Stimulated activated effector memory CD8-positive, alpha-beta T cell treated with anti-CD3 and anti-CD28 coated beads, Interleukin-12 subunit alpha, Interleukin-12 subunit beta, amount 100 ng/mL, for 72 hours (primary cell): ENCODE measurements at regions not wholly inside any gene's neighbourhood (a gene's known extent, or its start where the extent isn't known, plus 50 kb on each side); places are given as distances from the start of the nearest gene placed in this dataset.

ENCODE experiments used
- ATAC-seq: fragments of 150-1000 bp; cut with Tn5 transposase; 2 replicates; pipeline ENCODE4 v1.10.0; 2021
- DNase-seq, 2 donors: peaks; one replicate each; pipeline ENCODE4 v3.0.0; 2021 to 2022; ENCODE audit warnings: low spot score in 2 of 2
- H3K27ac Mint-ChIP-seq: one replicate; pipeline ENCODE4 v1.8.0; 2022; ENCODE audit warnings: mild to moderate bottlenecking, mixed read lengths
- H3K36me3 Mint-ChIP-seq: one replicate; pipeline ENCODE4 v1.8.0; 2022; ENCODE audit warnings: mild to moderate bottlenecking, mixed read lengths
- H3K4me1 Mint-ChIP-seq: one replicate; pipeline ENCODE4 v1.8.0; 2022; ENCODE audit warnings: mixed read lengths
- H3K4me3 Mint-ChIP-seq: one replicate; pipeline ENCODE4 v1.8.0; 2022; ENCODE audit warnings: mild to moderate bottlenecking, mixed read lengths
- H3K9me3 Mint-ChIP-seq: one replicate; pipeline ENCODE4 v1.8.0; 2022; ENCODE audit warnings: mixed read lengths

- Mint-ChIP-seq H3K9me3 (peaks cover 13% of the 10 kb centered on the region), H3K4me1 (no peaks in the 10 kb centered on the region), H3K27ac (no peak overlapping the region), H3K36me3 (no peaks in the 10 kb centered on the region), H3K4me3 (no peak overlapping the region)
- ATAC-seq (no peak), DNase-seq (no peak)
Measured at GRCh38 chr4:157837071-157837703, 335.6 kb downstream of the GASK1B start.

- H3K27ac Mint-ChIP-seq: no peak overlapping the region
- no peaks in the 10 kb centered on the region for H3K4me1 Mint-ChIP-seq
- DNase-seq: no peak
- H3K9me3 Mint-ChIP-seq: peaks cover 12% of the 10 kb centered on the region
- H3K4me3 Mint-ChIP-seq: no peak overlapping the region
- ATAC-seq: no peak
- no peaks in the 10 kb centered on the region for H3K36me3 Mint-ChIP-seq
Measured at GRCh38 chr4:157832596-157832995, 340.2 kb downstream of the GASK1B start.

GRCh38 chr4:157824021-157824420, 348.8 kb downstream of the GASK1B start:
- no peak overlapping the region for H3K4me3 Mint-ChIP-seq
- H3K36me3 Mint-ChIP-seq: no peaks in the 10 kb centered on the region
- ATAC-seq: no peak
- no peak overlapping the region for H3K27ac Mint-ChIP-seq
- DNase-seq: no peak
- H3K9me3 Mint-ChIP-seq: peaks cover 12% of the 10 kb centered on the region
- no peaks in the 10 kb centered on the region for H3K4me1 Mint-ChIP-seq

GRCh38 chr4:157821814-157822213, 351.0 kb downstream of the GASK1B start:
- no peaks in the 10 kb centered on the region for H3K36me3 Mint-ChIP-seq
- H3K9me3 Mint-ChIP-seq: peaks cover 5% of the 10 kb centered on the region
- H3K27ac Mint-ChIP-seq: no peak overlapping the region
- no peaks in the 10 kb centered on the region for H3K4me1 Mint-ChIP-seq
- ATAC-seq (no peak), DNase-seq (no peak)
- no peak overlapping the region for H3K4me3 Mint-ChIP-seq

- Mint-ChIP-seq H3K9me3 (peaks cover 5% of the 10 kb centered on the region), H3K27ac (no peak overlapping the region), H3K4me1 (no peaks in the 10 kb centered on the region), H3K36me3 (no peaks in the 10 kb centered on the region), H3K4me3 (no peak overlapping the region)
- ATAC-seq (peak; percentile 31), DNase-seq (no peak)
Measured at GRCh38 chr4:157819693-157820464, 352.9 kb downstream of the GASK1B start.

- no peaks in the 10 kb centered on the region for H3K36me3 Mint-ChIP-seq
- H3K4me1 Mint-ChIP-seq: no peaks in the 10 kb centered on the region
- no peak for DNase-seq
- peak; percentile 32 for ATAC-seq
- no peak overlapping the region for H3K4me3 Mint-ChIP-seq
- H3K9me3 Mint-ChIP-seq: peaks cover 5% of the 10 kb centered on the region
- no peak overlapping the region for H3K27ac Mint-ChIP-seq
Measured at GRCh38 chr4:157818946-157819692, 353.7 kb downstream of the GASK1B start.

GRCh38 chr4:157810137-157810774, 362.6 kb downstream of the GASK1B start:
- H3K27ac Mint-ChIP-seq: no peak overlapping the region
- no peak for ATAC-seq
- peaks cover 11% of the 10 kb centered on the region for H3K9me3 Mint-ChIP-seq
- no peak overlapping the region for H3K4me3 Mint-ChIP-seq
- H3K4me1 Mint-ChIP-seq: no peaks in the 10 kb centered on the region
- DNase-seq: no peak
- H3K36me3 Mint-ChIP-seq: no peaks in the 10 kb centered on the region

- Mint-ChIP-seq H3K9me3 (peaks cover 10% of the 10 kb centered on the region), H3K4me3 (no peak overlapping the region), H3K4me1 (no peaks in the 10 kb centered on the region), H3K36me3 (no peaks in the 10 kb centered on the region), H3K27ac (no peak overlapping the region)
- ATAC-seq (no peak), DNase-seq (no peak)
Measured at GRCh38 chr4:157808796-157809383, 363.9 kb downstream of the GASK1B start.

- DNase-seq: no peak
- Mint-ChIP-seq H3K27ac (no peak overlapping the region), H3K4me1 (no peaks in the 10 kb centered on the region), H3K9me3 (no peaks in the 10 kb centered on the region), H3K36me3 (no peaks in the 10 kb centered on the region), H3K4me3 (no peak overlapping the region)
- no peak for ATAC-seq
Measured at GRCh38 chr4:157806184-157806583, 366.6 kb downstream of the GASK1B start.

GRCh38 chr4:157804986-157805385, 367.8 kb downstream of the GASK1B start:
- no peaks in the 10 kb centered on the region for H3K36me3 Mint-ChIP-seq
- DNase-seq (no peak), ATAC-seq (no peak)
- no peaks in the 10 kb centered on the region for H3K4me1 Mint-ChIP-seq
- H3K4me3 Mint-ChIP-seq: no peak overlapping the region
- H3K9me3 Mint-ChIP-seq: peaks cover 4% of the 10 kb centered on the region
- H3K27ac Mint-ChIP-seq: no peak overlapping the region

- no peak overlapping the region for H3K27ac Mint-ChIP-seq
- H3K4me3 Mint-ChIP-seq: no peak overlapping the region
- H3K9me3 Mint-ChIP-seq: peaks cover 8% of the 10 kb centered on the region
- no peaks in the 10 kb centered on the region for H3K36me3 Mint-ChIP-seq
- no peak for ATAC-seq
- DNase-seq: no peak
- H3K4me1 Mint-ChIP-seq: no peaks in the 10 kb centered on the region
Measured at GRCh38 chr4:157803845-157804521, 368.8 kb downstream of the GASK1B start.

- Mint-ChIP-seq H3K27ac (no peak overlapping the region), H3K9me3 (peaks cover 11% of the 10 kb centered on the region), H3K4me1 (no peaks in the 10 kb centered on the region), H3K4me3 (no peak overlapping the region), H3K36me3 (no peaks in the 10 kb centered on the region)
- ATAC-seq: no peak
- DNase-seq: no peak
Measured at GRCh38 chr4:157803421-157803820, 369.4 kb downstream of the GASK1B start.

- H3K27ac Mint-ChIP-seq: no peak overlapping the region
- no peaks in the 10 kb centered on the region for H3K36me3 Mint-ChIP-seq
- DNase-seq (no peak), ATAC-seq (no peak)
- H3K4me1 Mint-ChIP-seq: no peaks in the 10 kb centered on the region
- H3K9me3 Mint-ChIP-seq: peaks cover 14% of the 10 kb centered on the region
- H3K4me3 Mint-ChIP-seq: no peak overlapping the region
Measured at GRCh38 chr4:157795495-157795894, 377.3 kb downstream of the GASK1B start.

- H3K4me3 Mint-ChIP-seq: no peak overlapping the region
- peaks cover 8% of the 10 kb centered on the region for H3K9me3 Mint-ChIP-seq
- DNase-seq: no peak
- no peak overlapping the region for H3K27ac Mint-ChIP-seq
- H3K4me1 Mint-ChIP-seq: no peaks in the 10 kb centered on the region
- H3K36me3 Mint-ChIP-seq: no peaks in the 10 kb centered on the region
- no peak for ATAC-seq
Measured at GRCh38 chr4:157792716-157793115, 380.1 kb downstream of the GASK1B start.

GRCh38 chr4:157791236-157791635, 381.6 kb downstream of the GASK1B start:
- H3K4me3 Mint-ChIP-seq: no peak overlapping the region
- no peaks in the 10 kb centered on the region for H3K36me3 Mint-ChIP-seq
- H3K9me3 Mint-ChIP-seq: peaks cover 10% of the 10 kb centered on the region
- ATAC-seq (no peak), DNase-seq (no peak)
- H3K4me1 Mint-ChIP-seq: no peaks in the 10 kb centered on the region
- no peak overlapping the region for H3K27ac Mint-ChIP-seq
